ENCODE measurements at regions not wholly inside any gene's neighbourhood (a gene's known extent, or its start where the extent isn't known, plus 50 kb on each side); places are given as distances from the start of the nearest gene placed in this dataset.

- no peak for TF ChIP-seq OSR1 (CRISPR knock-in tag; IDR thresholded peaks at IDR 0.05)
- no peak for TF ChIP-seq ZNF8 (CRISPR knock-in tag; IDR thresholded peaks at IDR 0.05)
- TF ChIP-seq, protein P1, sequence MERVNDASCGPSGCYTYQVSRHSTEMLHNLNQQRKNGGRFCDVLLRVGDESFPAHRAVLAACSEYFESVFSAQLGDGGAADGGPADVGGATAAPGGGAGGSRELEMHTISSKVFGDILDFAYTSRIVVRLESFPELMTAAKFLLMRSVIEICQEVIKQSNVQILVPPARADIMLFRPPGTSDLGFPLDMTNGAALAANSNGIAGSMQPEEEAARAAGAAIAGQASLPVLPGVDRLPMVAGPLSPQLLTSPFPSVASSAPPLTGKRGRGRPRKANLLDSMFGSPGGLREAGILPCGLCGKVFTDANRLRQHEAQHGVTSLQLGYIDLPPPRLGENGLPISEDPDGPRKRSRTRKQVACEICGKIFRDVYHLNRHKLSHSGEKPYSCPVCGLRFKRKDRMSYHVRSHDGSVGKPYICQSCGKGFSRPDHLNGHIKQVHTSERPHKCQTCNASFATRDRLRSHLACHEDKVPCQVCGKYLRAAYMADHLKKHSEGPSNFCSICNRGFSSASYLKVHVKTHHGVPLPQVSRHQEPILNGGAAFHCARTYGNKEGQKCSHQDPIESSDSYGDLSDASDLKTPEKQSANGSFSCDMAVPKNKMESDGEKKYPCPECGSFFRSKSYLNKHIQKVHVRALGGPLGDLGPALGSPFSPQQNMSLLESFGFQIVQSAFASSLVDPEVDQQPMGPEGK (CRISPR knock-in tag; IDR thresholded peaks at IDR 0.05; ENCODE audit: borderline replicate concordance), result no peak
- TF ChIP-seq, protein P2, sequence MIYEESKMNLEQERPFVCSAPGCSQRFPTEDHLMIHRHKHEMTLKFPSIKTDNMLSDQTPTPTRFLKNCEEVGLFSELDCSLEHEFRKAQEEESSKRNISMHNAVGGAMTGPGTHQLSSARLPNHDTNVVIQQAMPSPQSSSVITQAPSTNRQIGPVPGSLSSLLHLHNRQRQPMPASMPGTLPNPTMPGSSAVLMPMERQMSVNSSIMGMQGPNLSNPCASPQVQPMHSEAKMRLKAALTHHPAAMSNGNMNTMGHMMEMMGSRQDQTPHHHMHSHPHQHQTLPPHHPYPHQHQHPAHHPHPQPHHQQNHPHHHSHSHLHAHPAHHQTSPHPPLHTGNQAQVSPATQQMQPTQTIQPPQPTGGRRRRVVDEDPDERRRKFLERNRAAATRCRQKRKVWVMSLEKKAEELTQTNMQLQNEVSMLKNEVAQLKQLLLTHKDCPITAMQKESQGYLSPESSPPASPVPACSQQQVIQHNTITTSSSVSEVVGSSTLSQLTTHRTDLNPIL (CRISPR knock-in tag; IDR thresholded peaks at IDR 0.05; ENCODE audit: low read depth), result no peak
- no peak for TF ChIP-seq ZFP3 (CRISPR knock-in tag; IDR thresholded peaks at IDR 0.05)
- no peak for TF ChIP-seq ZC3H10 (CRISPR knock-in tag; IDR thresholded peaks at IDR 0.05)
- TF ChIP-seq CSDC2 (CRISPR knock-in tag; IDR thresholded peaks at IDR 0.05), result no peak
Observed at GRCh38 chr2:160612266-160612856, 118.8 kb upstream of the RBMS1 start.

Measured in SK-N-SH treated with all-trans-retinoic acid at 6 μM for 48 hours (cell line).